C4-2B (cell line): ENCODE measurements at regions not wholly inside any gene's neighbourhood (a gene's known extent, or its start where the extent isn't known, plus 50 kb on each side); places are given as distances from the start of the nearest gene placed in this dataset.
"Not testable (repeated sequence)": the region's sequence is repeated elsewhere in the genome, so short reads cannot be mapped to it uniquely, and the experiment has no call there.

Source experiments
- H3K27ac ChIP-seq: fragments of 450-650 bp; 2 replicates; pipeline ENCODE4 v1.5.1; 2017
- CTCF ChIP-seq: fragments of 450-650 bp; conservative IDR thresholded peaks from 2 replicates; pipeline ENCODE4 v1.5.1; 2017; ENCODE audit warnings: mild to moderate bottlenecking
- ZFX ChIP-seq: fragments of 450-650 bp; IDR thresholded peaks from 2 replicates; pipeline ENCODE4 v1.6.1; 2017

GRCh38 chr7:46285878-46286277 lies 364.8 kb upstream of the IGFBP3 start:
- TF ChIP-seq ZFX: no peak
- no peak for TF ChIP-seq CTCF
- no peak overlapping the region for H3K27ac ChIP-seq

GRCh38 chr7:46283852-46284251 lies 362.8 kb upstream of the IGFBP3 start:
- TF ChIP-seq CTCF: no peak
- no peak overlapping the region for H3K27ac ChIP-seq

- TF ChIP-seq CTCF (no peak), ZFX (no peak)
- no peak overlapping the region for H3K27ac ChIP-seq
Observed at GRCh38 chr7:46282155-46282554, 361.1 kb upstream of the IGFBP3 start.

GRCh38 chr7:46281071-46281470 lies 360.0 kb upstream of the IGFBP3 start:
- no peak overlapping the region for H3K27ac ChIP-seq
- no peak for TF ChIP-seq CTCF
- TF ChIP-seq ZFX: no peak

GRCh38 chr7:46279290-46279689 lies 358.2 kb upstream of the IGFBP3 start:
- TF ChIP-seq CTCF (no peak), ZFX (no peak)
- H3K27ac ChIP-seq: no peak overlapping the region

- H3K27ac ChIP-seq: no peak overlapping the region
- TF ChIP-seq CTCF (no peak), ZFX (no peak)
Observed at GRCh38 chr7:46264646-46265045, 343.6 kb upstream of the IGFBP3 start.

GRCh38 chr7:46261638-46262037 lies 340.6 kb upstream of the IGFBP3 start:
- H3K27ac ChIP-seq: not testable (repeated sequence)

- no peak overlapping the region for H3K27ac ChIP-seq
Observed at GRCh38 chr7:46259947-46260346, 338.9 kb upstream of the IGFBP3 start.

More at GRCh38 chr7:46259947-46260346, 338.9 kb upstream of the IGFBP3 start:
- TF ChIP-seq ZFX: no peak
- no peak for TF ChIP-seq CTCF
